Ascending aorta (tissue), 2 donors: ENCODE measurements at regions not wholly inside any gene's neighbourhood (a gene's known extent, or its start where the extent isn't known, plus 50 kb on each side); places are given as distances from the start of the nearest gene placed in this dataset.

Experiments used
- DNase-seq, 2 donors: peaks; one replicate each; pipeline ENCODE4 v3.0.0-alpha.2; 2019; ENCODE audit warnings: low spot score in 2 of 2
- H3K27ac ChIP-seq, 2 donors: fragments of 200-600 bp; sonication (generic); one replicate each; pipeline ENCODE4 v1.5.1; 2016 to 2017; ENCODE audit warnings: mild to moderate bottlenecking in 1 of 2
- H3K27me3 ChIP-seq: fragments of 200-600 bp; sonication (generic); one replicate; pipeline ENCODE4 v1.5.1; 2017
- H3K36me3 ChIP-seq, 2 donors: fragments of 200-600 bp; sonication (generic); one replicate each; pipeline ENCODE4 v1.5.1; 2016
- H3K4me1 ChIP-seq, 2 donors: fragments of 200-600 bp; sonication (generic); one replicate each; pipeline ENCODE4 v1.5.1; 2016 to 2017; ENCODE audit warnings: mild to moderate bottlenecking in 1 of 2
- H3K4me3 ChIP-seq, 2 donors: fragments of 200-600 bp; sonication (generic); one replicate each; pipeline ENCODE4 v1.5.1; 2016 to 2017; ENCODE audit warnings: mild to moderate bottlenecking in 1 of 2
- H3K9me3 ChIP-seq, 2 donors: fragments of 200-600 bp; sonication (generic); one replicate each; pipeline ENCODE4 v1.5.1; 2016
- CTCF ChIP-seq, 3 experiments: fragments of 200-600 bp in 2 of 3; fragments of 450-650 bp in 1 of 3; sonication (generic) in 2 of 3; IDR thresholded peaks; one replicate each; pipeline ENCODE4 v1.5.1; 2016 to 2019; ENCODE audit warnings: antibody characterized with exemption in 3 of 3, mild to moderate bottlenecking in 1 of 3, moderate library complexity in 1 of 3
- intact Hi-C: fragments of 100-400 bp; cut with DNase I; formaldehyde crosslinking; loops from one replicate; pipeline ENCODE4 v1.15.1; 2023

GRCh38 chr3:95312650-95313049 lies 1249.8 kb downstream of the NSUN3 start:
- no peak for TF ChIP-seq CTCF (IDR thresholded peaks at IDR 0.05)
- Histone ChIP-seq H3K9me3 (peaks cover 0 to 7% of the 10 kb centered on the region in 2 donors), H3K27me3 (no peaks in the 10 kb centered on the region), H3K27ac (no peak overlapping the region), H3K36me3 (no peaks in the 10 kb centered on the region), H3K4me1 (no peaks in the 10 kb centered on the region), H3K4me3 (no peak overlapping the region)
- intact Hi-C loops: no loop called here
- DNase-seq: no peak

DNA sequence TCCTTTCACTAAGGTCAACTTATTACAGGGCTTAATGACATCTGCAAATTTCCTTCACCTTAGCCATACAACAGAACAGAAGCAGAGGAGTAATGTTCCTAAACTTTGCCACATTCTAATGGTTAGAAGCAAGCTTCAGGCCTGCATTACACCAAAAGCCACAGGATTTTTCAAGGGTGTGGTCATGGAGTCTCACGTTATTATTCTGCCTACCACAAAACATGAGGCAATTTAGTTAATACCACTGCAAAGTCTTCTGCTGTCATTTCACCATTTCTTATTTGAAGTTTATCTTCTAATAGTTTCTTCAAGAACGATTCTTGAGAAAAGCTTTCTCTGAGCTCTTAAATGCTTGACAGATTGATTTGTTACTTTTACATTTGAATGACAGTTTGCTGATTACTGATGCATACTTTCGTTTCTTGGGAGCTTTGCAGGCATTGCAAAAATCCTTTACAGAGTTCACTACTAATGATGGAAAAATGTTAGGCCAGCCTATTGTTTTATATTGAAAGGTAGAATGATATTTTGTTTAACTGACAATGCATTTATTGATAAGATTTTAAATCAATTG lies 1257.1 kb downstream of the NSUN3 start:
- no peak for TF ChIP-seq CTCF (IDR thresholded peaks at IDR 0.05)
- intact Hi-C loops: no loop called here
- DNase-seq: no peak
- H3K9me3 ChIP-seq: peaks cover 0 to 7% of the 10 kb centered on the region in 2 donors
- H3K36me3 ChIP-seq: no peaks in the 10 kb centered on the region
- no peak overlapping the region for H3K4me3 ChIP-seq
- H3K4me1 ChIP-seq: no peaks in the 10 kb centered on the region
- no peaks in the 10 kb centered on the region for H3K27me3 ChIP-seq
- no peak overlapping the region for H3K27ac ChIP-seq

- TF ChIP-seq CTCF (IDR thresholded peaks at IDR 0.05): no peak
- Histone ChIP-seq H3K4me3 (no peak overlapping the region), H3K27me3 (no peaks in the 10 kb centered on the region), H3K9me3 (peaks cover 0 to 5% of the 10 kb centered on the region in 2 donors), H3K27ac (no peak overlapping the region), H3K36me3 (no peaks in the 10 kb centered on the region), H3K4me1 (no peaks in the 10 kb centered on the region)
- intact Hi-C loops: no loop called here
- DNase-seq: no peak
Observed at GRCh38 chr3:95327478-95327877, 1264.6 kb downstream of the NSUN3 start.

- DNase-seq: no peak
- no peak overlapping the region for H3K4me3 ChIP-seq
- TF ChIP-seq CTCF (IDR thresholded peaks at IDR 0.05): no peak
- intact Hi-C loops: no loop called here
- no peaks in the 10 kb centered on the region for H3K4me1 ChIP-seq
- no peaks in the 10 kb centered on the region for H3K27me3 ChIP-seq
- H3K27ac ChIP-seq: no peak overlapping the region
- H3K36me3 ChIP-seq: no peaks in the 10 kb centered on the region
- no peaks in the 10 kb centered on the region for H3K9me3 ChIP-seq
Observed at GRCh38 chr3:95333826-95334225, 1271.0 kb downstream of the NSUN3 start.

GRCh38 chr3:95334461-95334860 lies 1271.6 kb downstream of the NSUN3 start:
- H3K9me3 ChIP-seq: no peaks in the 10 kb centered on the region
- no peaks in the 10 kb centered on the region for H3K27me3 ChIP-seq
- no peaks in the 10 kb centered on the region for H3K36me3 ChIP-seq
- TF ChIP-seq CTCF (IDR thresholded peaks at IDR 0.05): no peak
- intact Hi-C loops: no loop called here
- H3K4me1 ChIP-seq: no peaks in the 10 kb centered on the region
- H3K27ac ChIP-seq: no peak overlapping the region
- no peak for DNase-seq
- H3K4me3 ChIP-seq: no peak overlapping the region

- no peaks in the 10 kb centered on the region for H3K27me3 ChIP-seq
- H3K9me3 ChIP-seq: no peaks in the 10 kb centered on the region
- H3K36me3 ChIP-seq: no peaks in the 10 kb centered on the region
- no peaks in the 10 kb centered on the region for H3K4me1 ChIP-seq
- no peak for TF ChIP-seq CTCF (IDR thresholded peaks at IDR 0.05)
- no peak overlapping the region for H3K27ac ChIP-seq
- no peak overlapping the region for H3K4me3 ChIP-seq
- intact Hi-C loops: no loop called here
- no peak for DNase-seq
Observed at GRCh38 chr3:95335517-95335916, 1272.7 kb downstream of the NSUN3 start.
